SK-N-SH (cell line): ENCODE measurements at regions not wholly inside any gene's neighbourhood (a gene's known extent, or its start where the extent isn't known, plus 50 kb on each side); places are given as distances from the start of the nearest gene placed in this dataset.
A peak's percentile ranks its signal among the peaks of the same experiment; 100 is the strongest.

Experiments
- CTCF ChIA-PET: fragments of 300-600, 350-600 bp; formaldehyde crosslinking; extraction: SDS; loops from one replicate; lab custom pipeline; 2021; lab: Yijun Ruan, JAX
- POLR2A ChIA-PET: fragments of 350-600 bp; sonication (Branson Sonifier 250); formaldehyde crosslinking; extraction: SDS; loops from one replicate; lab custom pipeline; 2020; ENCODE audit warnings: antibody characterized with exemption, inconsistent platforms; lab: Yijun Ruan, JAX
- DNase-seq: peaks from one replicate; pipeline ENCODE4 v3.0.0; 2012
- H2AFZ ChIP-seq: fragments of 200-600 bp; sonication (generic); 2 replicates; pipeline ENCODE4 v1.8.1; 2016; ENCODE audit warnings: antibody characterized with exemption, mild to moderate bottlenecking, low read depth
- H3F3A ChIP-seq: fragments of 200-600 bp; sonication (generic); replicated peaks from 2 replicates; pipeline ENCODE3; 2016; ENCODE audit warnings: antibody characterized with exemption, mild to moderate bottlenecking; ENCODE audit not compliant: insufficient read depth
- H3K27ac ChIP-seq, 2 experiments: fragments of 200-500 bp in 1 of 2; fragments of 200-600 bp in 1 of 2; sonication (Bioruptor generic) in 1 of 2; sonication (generic), shearing (Covaris generic) in 1 of 2; 2 replicates each; pipeline versions ENCODE4 v1.5.1 to v1.6.1; 2014 to 2016; ENCODE audit warnings: low read depth in 2 of 2, inconsistent platforms in 1 of 2, low read length in 1 of 2, mild to moderate bottlenecking in 1 of 2, mixed read lengths in 1 of 2
- H3K27me3 ChIP-seq: fragments of 200-600 bp; sonication (generic), shearing (Covaris generic); 2 replicates; pipeline ENCODE4 v1.6.1; 2016; ENCODE audit warnings: mixed run types; ENCODE audit not compliant: insufficient read depth
- H3K36me3 ChIP-seq, 2 experiments: fragments of 200-500 bp in 1 of 2; fragments of 200-600 bp in 1 of 2; sonication (Bioruptor generic) in 1 of 2; sonication (generic) in 1 of 2; replicated peaks in 1 of 2; 2 replicates each; pipeline versions ENCODE3 to v1.5.1; 2014 to 2016; ENCODE audit warnings: low read length in 1 of 2, mild to moderate bottlenecking in 1 of 2; ENCODE audit not compliant: insufficient read depth in 2 of 2, control insufficient read depth in 1 of 2
- H3K4me1 ChIP-seq, 2 experiments: fragments of 200-500 bp in 1 of 2; fragments of 200-600 bp in 1 of 2; sonication (Bioruptor generic) in 1 of 2; sonication (generic), shearing (Covaris generic) in 1 of 2; 2 replicates each; pipeline versions ENCODE4 v1.5.1 to v1.6.1; 2014 to 2016; ENCODE audit warnings: low read depth in 1 of 2, low read length in 1 of 2, mixed run types in 1 of 2; ENCODE audit not compliant: insufficient read depth in 2 of 2, control insufficient read depth in 1 of 2
- H3K4me2 ChIP-seq: fragments of 200-600 bp; sonication (generic), shearing (Covaris generic); 2 replicates; pipeline ENCODE4 v1.6.1; 2017; ENCODE audit warnings: mixed run types
- H3K4me3 ChIP-seq, 2 experiments: fragments of 200-500 bp in 1 of 2; fragments of 200-600 bp in 1 of 2; sonication (Bioruptor generic) in 1 of 2; sonication (generic), shearing (Covaris generic) in 1 of 2; 2 replicates each; pipeline versions ENCODE4 v1.5.1 to v1.8.1; 2014 to 2016; ENCODE audit warnings: low read depth in 2 of 2, inconsistent platforms in 1 of 2, low read length in 1 of 2, mild to moderate bottlenecking in 1 of 2, mixed read lengths in 1 of 2, moderate library complexity in 1 of 2
- H3K79me2 ChIP-seq: fragments of 200-600 bp; sonication (generic); 2 replicates; pipeline ENCODE4 v1.8.1; 2017; ENCODE audit warnings: mild to moderate bottlenecking; ENCODE audit not compliant: insufficient read depth
- H3K9ac ChIP-seq: fragments of 200-600 bp; sonication (generic); 2 replicates; pipeline ENCODE4 v1.6.1; 2017; ENCODE audit warnings: mixed run types
- H3K9me2 ChIP-seq: fragments of 200-600 bp; sonication (generic); 2 replicates; pipeline ENCODE4 v1.6.1; 2017; ENCODE audit warnings: mixed run types
- H3K9me3 ChIP-seq: fragments of 200-600 bp; sonication (generic); 2 replicates; pipeline ENCODE4 v1.6.1; 2017; ENCODE audit warnings: mixed run types, mild to moderate bottlenecking, moderate library complexity
- H4K20me1 ChIP-seq: fragments of 200-600 bp; sonication (generic); 2 replicates; pipeline ENCODE4 v1.6.1; 2017; ENCODE audit warnings: mild to moderate bottlenecking, mixed run types; ENCODE audit not compliant: insufficient read depth
- CTCF ChIP-seq: fragments of 200-600 bp; sonication (generic); IDR thresholded peaks from 2 replicates; pipeline ENCODE4 v1.6.1; 2017; ENCODE audit warnings: antibody characterized with exemption, mild to moderate bottlenecking, moderate library complexity
- GABPA ChIP-seq: IDR thresholded peaks from 2 replicates; pipeline ENCODE4 v1.4.0; 2012; ENCODE audit warnings: low read depth, mild to moderate bottlenecking
- JUND ChIP-seq: IDR thresholded peaks from 2 replicates; pipeline ENCODE4 v1.4.0; 2012
- MEF2A ChIP-seq: IDR thresholded peaks from 2 replicates; pipeline ENCODE4 v1.4.0; 2012; ENCODE audit warnings: low read depth, borderline replicate concordance
- NRF1 ChIP-seq: IDR thresholded peaks from 2 replicates; pipeline ENCODE4 v1.6.1; 2012; ENCODE audit warnings: low read depth, mild to moderate bottlenecking, low read length
- RAD21 ChIP-seq: IDR thresholded peaks from 2 replicates; pipeline ENCODE4 v1.6.1; 2012; ENCODE audit warnings: mild to moderate bottlenecking, low read length
- SIN3A ChIP-seq: IDR thresholded peaks from 2 replicates; pipeline ENCODE4 v1.6.1; 2012; ENCODE audit warnings: low read depth, mild to moderate bottlenecking, low read length, moderate library complexity, borderline replicate concordance
- SMC3 ChIP-seq: IDR thresholded peaks from 2 replicates; pipeline ENCODE4 v1.6.1; 2012; ENCODE audit warnings: low read depth, low read length, improper control_type of control experiment
- WGBS: methylation state at CpG from one replicate; pipeline ENCODE4 v1.1.6; 2017; ENCODE audit warnings: low lambda C conversion rate; 5-methylcytosine and 5-hydroxymethylcytosine counted together
- TF ChIP-seq, protein P1 (sequence below): IDR thresholded peaks from 2 replicates; pipeline ENCODE4; 2012

GRCh38 chr6:126650931-126651330 is 311.0 kb downstream of the CENPW start:
- H3K4me1 ChIP-seq = no peaks in the 10 kb centered on the region
- no peaks in the 10 kb centered on the region; the same call in 1 of the 2 replicates for H3K9me3 ChIP-seq
- no peak overlapping the region for H3K27ac ChIP-seq
- TF ChIP-seq MEF2A = no peak
- TF ChIP-seq, protein P1, sequence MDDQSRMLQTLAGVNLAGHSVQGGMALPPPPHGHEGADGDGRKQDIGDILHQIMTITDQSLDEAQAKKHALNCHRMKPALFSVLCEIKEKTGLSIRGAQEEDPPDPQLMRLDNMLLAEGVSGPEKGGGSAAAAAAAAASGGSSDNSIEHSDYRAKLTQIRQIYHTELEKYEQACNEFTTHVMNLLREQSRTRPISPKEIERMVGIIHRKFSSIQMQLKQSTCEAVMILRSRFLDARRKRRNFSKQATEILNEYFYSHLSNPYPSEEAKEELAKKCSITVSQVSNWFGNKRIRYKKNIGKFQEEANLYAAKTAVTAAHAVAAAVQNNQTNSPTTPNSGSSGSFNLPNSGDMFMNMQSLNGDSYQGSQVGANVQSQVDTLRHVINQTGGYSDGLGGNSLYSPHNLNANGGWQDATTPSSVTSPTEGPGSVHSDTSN = no peak
- no peak for TF ChIP-seq GABPA
- H3F3A ChIP-seq = no peaks in the 10 kb centered on the region
- H3K27me3 ChIP-seq = no peaks in the 10 kb centered on the region
- no peak for DNase-seq
- H3K36me3 ChIP-seq = no peaks in the 10 kb centered on the region
- H3K9ac ChIP-seq = no peak overlapping the region
- H3K4me2 ChIP-seq = no peak overlapping the region
- H3K4me3 ChIP-seq = no peak overlapping the region
- 11% methylated on average over 2 of the region's 2 CpGs for WGBS
- H3K9me2 ChIP-seq = no peaks in the 10 kb centered on the region
- no peaks in the 10 kb centered on the region for H3K79me2 ChIP-seq
- no peak overlapping the region for H2AFZ ChIP-seq
- H4K20me1 ChIP-seq = no peaks in the 10 kb centered on the region
- ChIA-PET POLR2A (no interaction called here), CTCF (no interaction called here)

GRCh38 chr6:126657561-126658175 is 317.8 kb downstream of the CENPW start:
- CTCF ChIA-PET = interaction anchor here (0.7 to 1.9 kb wide), 6 partner anchors 9 to 480 kb away, joined by 3 to 18 read pairs (median 4); no protein-coding TSS in a partner anchor
- DNase-seq = peak; percentile 7
- H3K4me2 ChIP-seq = no peak overlapping the region

More at GRCh38 chr6:126657561-126658175, 317.8 kb downstream of the CENPW start:
- Histone ChIP-seq H3K4me3 (no peak overlapping the region; a peak in 1 of 4 replicates), H3K27ac (no peak overlapping the region), H3K9ac (no peak overlapping the region), H3K9me2 (no peaks in the 10 kb centered on the region), H3K79me2 (no peaks in the 10 kb centered on the region), H2AFZ (no peak overlapping the region), H3F3A (no peaks in the 10 kb centered on the region), H3K9me3 (no peaks in the 10 kb centered on the region), H3K27me3 (no peaks in the 10 kb centered on the region), H3K36me3 (no peaks in the 10 kb centered on the region), H4K20me1 (no peaks in the 10 kb centered on the region), H3K4me1 (0 out of 4 replicates have a peak, but pooled peaks cover 0 to 4% of the 10 kb centered on the region in 2 experiments)
- POLR2A ChIA-PET = no interaction called here
- TF ChIP-seq CTCF = peak; percentile 48
- TF ChIP-seq RAD21 = peak; percentile 70
- TF ChIP-seq NRF1 = no peak
- TF ChIP-seq SMC3 = peak; percentile 49; the same call in 1 of the 2 replicates
- TF ChIP-seq JUND = no peak
- TF ChIP-seq SIN3A = no peak
- TF ChIP-seq, protein P1 = no peak
- WGBS = 14% methylated on average over 3 of the region's 3 CpGs
